CD4-positive, alpha-beta T cell treated with Interleukin-6 at 100 ng/mL for 8 hours (primary cell): ENCODE measurements at regions not wholly inside any gene's neighbourhood (a gene's known extent, or its start where the extent isn't known, plus 50 kb on each side); places are given as distances from the start of the nearest gene placed in this dataset.
"Not testable (repeated sequence)": the region's sequence is repeated elsewhere in the genome, so short reads cannot be mapped to it uniquely, and the experiment has no call there.

Experiments used
- DNase-seq: peaks from one replicate; pipeline ENCODE4 v3.0.0-alpha.2; 2020; ENCODE audit warnings: mixed read lengths, low spot score

GRCh38 chr2:42973726-42974125, 181.3 kb upstream of the HAAO start:
- DNase-seq, result no peak

DNA sequence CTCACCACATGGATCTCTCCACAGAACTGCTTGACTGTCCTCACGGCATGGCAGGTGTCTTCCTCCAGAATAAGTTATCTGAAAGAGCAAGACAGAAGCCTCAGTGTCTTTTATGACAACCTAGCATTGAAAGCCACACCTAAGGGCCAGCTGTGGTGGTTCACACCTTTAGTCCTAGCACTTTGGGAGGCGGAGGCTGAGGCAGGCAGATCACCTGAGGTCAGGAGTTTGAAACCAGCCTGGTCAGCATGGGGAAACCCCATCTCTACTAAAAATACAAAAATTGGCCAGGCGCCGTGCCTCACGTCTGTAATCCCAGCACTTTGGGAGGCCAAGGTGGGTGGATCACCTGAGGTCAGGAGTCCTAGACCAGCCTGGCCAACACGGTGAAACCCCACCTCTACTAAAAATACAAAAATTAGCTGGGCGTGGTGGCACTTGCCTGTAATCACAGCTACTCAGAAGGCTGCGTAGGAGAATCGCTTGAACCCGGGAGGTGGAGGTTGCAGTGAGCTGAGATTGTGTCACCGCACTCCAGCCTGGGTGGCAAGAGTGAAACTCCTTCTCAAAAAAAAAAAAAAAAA, 180.6 kb upstream of the HAAO start:
- not testable (repeated sequence) for DNase-seq

GRCh38 chr2:42971947-42972736, 179.8 kb upstream of the HAAO start:
- no peak for DNase-seq

DNA sequence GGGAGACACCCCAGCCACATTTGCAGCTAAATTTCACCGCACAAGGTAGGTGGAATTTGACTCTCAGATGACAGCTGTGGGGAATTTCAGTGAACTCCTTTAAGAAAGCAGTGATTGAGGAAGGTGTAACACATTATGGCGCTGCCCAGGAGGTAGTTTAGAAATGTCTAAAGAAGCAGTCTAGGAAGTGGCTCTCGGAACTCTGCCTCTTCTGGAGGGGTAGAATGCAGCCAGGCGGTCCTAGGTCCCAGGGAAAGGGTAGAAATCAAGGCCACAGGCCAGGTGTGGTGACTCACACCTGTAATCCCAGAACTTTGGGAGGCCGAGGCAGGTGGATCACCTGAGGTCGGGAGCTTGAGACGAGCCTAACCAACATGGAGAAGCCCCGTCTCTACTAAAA, 179.0 kb upstream of the HAAO start:
- no peak for DNase-seq

GRCh38 chr2:42970151-42970550, 177.8 kb upstream of the HAAO start:
- no peak for DNase-seq

- DNase-seq, result no peak
Measured at GRCh38 chr2:42969231-42970150, 177.1 kb upstream of the HAAO start.

DNA sequence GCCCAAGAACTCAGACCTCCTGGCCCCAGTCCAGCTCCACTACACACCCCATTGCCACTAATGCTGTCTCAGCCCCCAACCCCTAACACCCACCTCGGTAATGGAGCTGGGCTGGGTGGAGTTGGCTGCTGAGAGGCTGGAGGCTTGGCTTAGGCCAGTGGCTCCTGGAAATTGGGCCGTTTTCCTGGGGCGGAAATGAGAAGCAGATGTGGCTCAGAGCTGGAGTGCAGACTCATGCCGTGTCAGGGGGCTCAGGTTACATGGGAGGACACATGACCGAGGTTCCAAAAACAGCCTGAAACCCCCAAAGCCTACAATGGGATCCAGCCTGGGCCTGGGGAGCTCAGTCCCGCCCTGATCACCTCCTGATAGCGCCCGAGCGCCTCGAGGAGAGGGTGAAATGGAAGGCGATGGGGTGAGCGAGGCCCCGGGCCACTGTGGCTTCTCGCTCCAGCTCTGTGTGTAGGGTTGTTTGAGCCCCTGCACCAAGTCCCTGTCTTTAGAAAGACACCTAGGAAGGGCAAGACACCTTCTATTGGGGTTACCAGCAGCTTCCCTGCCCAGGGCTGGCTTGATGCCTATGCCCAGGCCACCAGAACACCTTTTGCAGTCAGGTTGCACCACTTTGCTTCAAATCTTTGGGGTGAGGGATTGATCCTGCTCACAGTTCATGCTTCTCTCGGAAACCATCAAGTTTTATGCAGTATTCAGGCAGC, 175.7 kb upstream of the HAAO start:
- DNase-seq, result no peak

- DNase-seq, result no peak
Measured at GRCh38 chr2:42965910-42966309, 173.5 kb upstream of the HAAO start.

DNA sequence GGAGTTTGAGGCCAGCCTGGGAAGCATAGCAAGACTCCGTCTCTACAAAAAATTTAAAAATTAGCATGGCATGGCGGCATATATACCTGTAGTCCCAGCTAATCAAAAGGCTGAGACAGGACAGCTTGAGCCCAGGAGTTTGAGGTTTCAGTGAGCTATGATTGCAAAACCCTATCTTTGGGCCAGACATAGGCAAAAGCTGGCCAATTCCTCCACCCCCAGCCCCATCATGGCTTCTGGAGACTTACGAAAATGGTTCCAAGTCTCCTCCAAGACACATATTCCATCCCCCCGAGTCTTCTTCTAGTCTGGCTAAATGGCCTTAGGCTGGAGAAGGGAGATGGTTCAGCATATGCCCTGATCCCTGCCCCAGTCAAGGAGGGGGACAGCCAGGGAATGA, 172.8 kb upstream of the HAAO start:
- no peak for DNase-seq

DNA sequence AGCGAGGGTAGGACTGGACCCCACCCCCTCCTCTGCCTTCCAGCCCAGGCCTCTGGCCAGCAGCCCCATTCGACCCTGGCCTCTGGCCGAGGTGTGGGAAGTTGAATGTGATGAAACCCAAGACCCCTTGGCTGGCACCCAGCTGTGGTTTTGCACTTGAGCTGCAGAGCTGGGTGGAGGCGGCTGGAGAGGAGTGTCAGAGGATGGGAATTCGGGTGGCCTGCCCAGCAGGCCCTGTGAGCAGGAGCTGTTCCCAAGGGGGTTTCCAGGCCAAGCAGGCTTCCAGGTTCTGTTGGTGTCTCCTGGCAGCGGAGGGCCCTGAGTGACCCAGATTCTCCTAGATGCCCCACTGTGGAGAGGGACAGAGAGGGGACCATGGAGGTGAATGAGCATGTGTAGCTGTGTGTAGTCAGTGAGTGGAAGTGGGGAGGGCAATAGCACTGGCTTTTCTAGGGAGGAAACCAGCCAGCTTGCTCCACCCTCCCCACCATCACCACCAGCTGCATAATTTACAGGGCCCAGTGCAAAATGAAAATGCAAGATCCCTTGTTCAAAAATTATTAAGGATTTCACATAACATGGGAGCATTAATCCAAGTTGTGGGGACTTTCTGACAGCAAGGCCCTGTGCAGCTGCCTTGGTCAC, 172.2 kb upstream of the HAAO start:
- no peak for DNase-seq

- DNase-seq, result no peak
Measured at GRCh38 chr2:42963452-42964068, 171.2 kb upstream of the HAAO start.

- DNase-seq, result no peak
Measured at GRCh38 chr2:42962508-42962953, 170.1 kb upstream of the HAAO start.

GRCh38 chr2:42961961-42962360, 169.6 kb upstream of the HAAO start:
- no peak for DNase-seq

DNA sequence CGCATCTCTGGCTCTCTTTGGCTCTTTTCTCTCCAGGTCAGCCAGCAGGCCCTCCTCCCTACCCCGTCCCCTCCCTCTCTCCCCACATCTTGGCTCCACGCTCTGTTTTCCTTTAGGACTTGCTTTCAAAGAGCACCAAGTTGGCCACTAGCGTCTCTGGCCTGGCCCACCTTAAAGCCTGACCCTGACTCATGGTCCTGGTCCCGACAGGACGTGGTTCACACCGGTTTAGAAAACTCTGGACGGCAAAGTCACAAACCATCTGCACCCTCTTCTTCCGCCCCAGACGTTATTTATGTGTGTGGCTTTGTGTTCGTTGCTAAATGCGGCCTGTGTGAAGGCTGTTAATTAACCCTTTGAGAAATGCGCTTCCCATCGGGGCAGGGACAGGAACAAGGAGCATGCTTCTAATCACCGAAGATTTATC, 169.0 kb upstream of the HAAO start:
- DNase-seq, result no peak

GRCh38 chr2:42960842-42961180, 168.4 kb upstream of the HAAO start:
- DNase-seq, result no peak

GRCh38 chr2:42960002-42960841, 167.8 kb upstream of the HAAO start:
- DNase-seq, result no peak

DNA sequence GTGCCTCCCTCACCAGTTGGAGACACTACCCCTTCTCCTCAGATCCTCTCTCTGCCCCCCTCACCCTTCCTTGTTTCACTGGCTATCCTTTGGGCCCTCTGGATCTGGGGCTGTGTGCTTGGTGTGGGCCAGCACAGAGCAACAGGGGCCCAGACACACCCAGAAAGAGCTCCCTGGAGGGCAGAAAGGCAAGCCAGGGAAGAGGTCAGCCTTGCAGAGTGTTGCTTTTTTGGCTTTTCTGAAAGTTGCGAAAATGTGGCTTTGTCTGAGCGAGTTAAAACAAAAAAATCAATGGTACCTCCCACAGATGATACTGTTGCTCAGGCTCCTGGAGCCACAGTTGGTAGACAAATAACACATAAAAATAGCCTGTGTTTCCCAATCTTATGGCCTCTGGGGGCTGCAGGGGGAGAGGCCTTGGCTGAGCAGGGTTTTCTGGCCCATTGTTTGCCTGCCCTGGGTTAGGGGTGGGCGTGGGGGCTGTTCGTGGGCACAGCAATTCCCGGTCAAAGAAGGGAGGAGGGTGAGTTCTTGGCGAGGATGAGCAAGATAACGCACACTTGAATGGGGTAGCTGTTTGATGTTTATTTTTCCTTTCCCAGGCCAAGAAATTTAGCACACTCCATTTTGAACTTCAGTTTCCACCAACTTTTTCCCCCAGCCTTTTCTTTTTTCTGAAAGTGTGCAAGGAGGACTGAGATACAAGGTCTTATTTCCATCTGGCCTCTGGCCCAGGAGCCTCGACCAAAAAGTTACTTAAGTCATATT, 167.0 kb upstream of the HAAO start:
- DNase-seq, result no peak

GRCh38 chr2:42958741-42959233, 166.4 kb upstream of the HAAO start:
- no peak for DNase-seq

DNA sequence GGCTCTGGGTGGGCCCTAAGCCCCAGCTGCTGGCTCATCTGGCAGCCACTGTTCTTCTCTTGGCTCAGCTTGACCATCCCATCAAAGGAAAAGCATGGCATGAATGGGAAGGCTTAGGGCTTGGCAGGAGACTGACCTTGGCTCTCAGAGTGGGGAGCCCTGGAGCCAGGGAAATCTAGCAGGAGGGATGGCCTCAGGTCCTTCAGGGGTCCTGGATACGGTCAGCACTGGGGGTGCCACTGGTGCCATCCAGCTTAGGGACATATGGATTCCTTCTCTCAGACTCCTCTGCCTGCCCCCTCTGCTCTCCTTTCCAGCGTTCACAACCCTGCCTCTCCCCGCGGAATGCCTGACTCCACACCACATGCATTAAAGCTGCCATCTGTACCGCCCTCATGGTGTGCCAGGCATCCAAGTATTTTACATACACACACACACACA, 165.5 kb upstream of the HAAO start:
- DNase-seq, result no peak
